CD1c-positive myeloid dendritic cell (primary cell): ENCODE measurements at regions not wholly inside any gene's neighbourhood (a gene's known extent, or its start where the extent isn't known, plus 50 kb on each side); places are given as distances from the start of the nearest gene placed in this dataset.

Source experiments
- DNase-seq: peaks from one replicate; pipeline ENCODE4 v3.0.0-alpha.2; 2016; ENCODE audit errors: extremely low spot score

DNA sequence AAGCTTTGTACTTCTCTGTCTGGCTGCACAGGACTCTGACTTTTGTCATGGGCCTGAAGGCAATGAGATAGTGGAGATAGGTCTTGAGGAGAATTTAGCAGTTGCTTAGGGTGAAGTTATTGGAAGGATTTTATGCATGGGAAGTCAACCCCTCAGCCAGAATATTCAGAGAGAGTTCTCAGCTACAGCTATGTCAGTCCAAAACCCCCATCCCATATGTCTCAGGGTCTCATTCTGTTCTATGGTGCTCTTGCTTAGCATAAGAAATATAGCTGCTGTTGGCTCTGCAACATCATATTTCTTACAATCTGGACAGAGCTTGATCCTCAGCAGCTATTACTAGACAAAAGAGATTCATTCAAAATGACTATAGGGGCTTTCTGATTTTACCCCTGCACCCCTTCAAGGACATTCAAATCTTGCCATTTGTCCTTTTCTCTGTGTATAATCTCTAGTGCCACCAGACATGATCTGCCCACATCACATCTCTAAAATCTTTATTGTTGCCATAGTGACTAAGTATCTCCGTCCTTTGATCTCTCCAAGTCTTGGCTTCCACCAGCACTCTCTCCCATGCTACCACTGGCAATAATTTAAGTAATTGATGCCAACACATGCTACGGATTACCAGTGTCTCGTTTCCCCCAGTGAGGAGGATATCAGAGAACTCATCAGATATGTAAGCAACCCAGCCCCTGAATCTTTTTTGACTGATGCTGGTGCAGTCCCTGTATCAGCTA lies 327.1 kb upstream of the ISX start:
- no peak for DNase-seq

DNA sequence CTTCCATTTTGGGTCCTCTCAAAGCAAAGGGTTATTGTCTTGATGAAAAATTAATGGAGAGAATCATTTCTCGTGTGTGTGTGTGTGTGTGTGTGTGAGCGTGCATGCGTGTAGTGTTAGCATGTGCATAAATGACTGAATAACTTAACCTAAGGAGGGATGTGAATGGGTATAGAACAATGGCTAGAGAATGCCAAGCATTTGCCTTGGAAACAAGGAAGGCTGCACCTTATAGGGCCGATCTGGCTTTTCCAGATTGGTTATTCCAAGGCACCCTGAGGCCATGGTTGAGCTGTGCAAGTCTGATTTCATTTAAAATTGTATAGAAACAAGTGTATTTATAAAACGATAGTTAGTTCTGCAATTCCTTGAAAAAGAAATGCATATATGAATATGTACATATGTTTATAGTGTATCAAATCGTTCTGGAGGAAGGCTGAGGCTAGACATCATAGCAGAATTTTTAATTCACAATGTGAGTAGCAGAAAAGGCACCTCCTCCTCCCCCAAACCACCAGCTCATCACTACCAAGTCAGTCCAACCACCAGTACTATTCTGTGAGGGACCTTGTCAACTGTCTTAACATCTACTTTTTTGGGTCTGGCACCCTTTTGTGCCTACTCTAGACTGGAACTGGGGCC lies 322.7 kb upstream of the ISX start:
- no peak for DNase-seq

DNA sequence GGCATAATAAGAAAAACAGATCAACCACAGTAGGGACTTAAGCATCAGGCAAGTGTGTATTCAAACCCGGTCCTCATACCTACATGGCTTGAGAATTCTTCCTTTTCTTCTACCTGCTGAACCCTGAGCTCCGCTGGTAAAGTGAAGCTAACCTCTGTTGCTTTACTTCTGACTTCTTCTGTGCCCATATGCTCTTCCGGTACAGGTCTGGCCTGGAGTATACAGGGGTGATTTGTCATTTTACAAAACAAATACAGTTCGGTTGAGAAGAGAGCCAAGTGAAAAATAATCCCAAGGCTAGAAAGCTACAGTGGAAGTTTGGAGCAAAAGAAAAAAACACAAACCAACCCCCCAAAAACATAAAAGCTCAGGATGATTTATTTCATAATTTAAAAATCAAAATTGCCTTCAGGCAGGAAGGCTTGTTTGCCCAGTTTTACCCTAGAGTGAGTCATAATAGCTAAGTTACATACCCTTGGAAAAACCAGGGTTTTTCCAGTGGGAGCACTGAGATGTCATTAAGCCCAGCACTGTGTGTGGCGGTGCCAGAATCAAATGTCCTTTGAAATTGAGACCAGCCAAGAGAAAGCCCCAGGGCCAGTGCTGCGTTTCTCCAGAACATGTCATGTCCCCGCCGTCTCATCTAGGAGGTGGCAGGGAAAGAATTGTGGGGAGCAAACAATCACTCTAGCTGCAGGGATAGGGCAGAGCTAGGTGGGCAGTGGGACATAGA lies 305.5 kb upstream of the ISX start:
- DNase-seq: no peak

DNA sequence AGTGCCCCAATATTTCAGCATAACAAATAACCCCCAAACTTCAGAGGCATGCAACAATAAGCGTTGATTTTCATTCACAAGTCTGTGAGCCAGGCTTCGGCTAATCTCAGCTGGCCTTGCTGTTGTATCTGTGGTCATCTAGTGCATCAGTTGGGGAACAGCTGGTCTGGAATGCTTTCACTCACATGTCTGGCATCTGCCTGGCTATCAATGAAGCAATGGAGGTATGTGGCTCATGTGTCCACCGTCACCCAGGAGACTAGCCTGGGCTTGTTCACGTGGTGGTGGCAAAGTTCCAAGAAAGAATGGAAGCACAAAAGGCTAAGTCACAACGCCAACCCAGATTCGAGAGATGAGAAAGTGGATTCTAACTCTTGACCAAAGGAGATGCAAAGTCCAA lies 304.8 kb upstream of the ISX start:
- DNase-seq: no peak

DNA sequence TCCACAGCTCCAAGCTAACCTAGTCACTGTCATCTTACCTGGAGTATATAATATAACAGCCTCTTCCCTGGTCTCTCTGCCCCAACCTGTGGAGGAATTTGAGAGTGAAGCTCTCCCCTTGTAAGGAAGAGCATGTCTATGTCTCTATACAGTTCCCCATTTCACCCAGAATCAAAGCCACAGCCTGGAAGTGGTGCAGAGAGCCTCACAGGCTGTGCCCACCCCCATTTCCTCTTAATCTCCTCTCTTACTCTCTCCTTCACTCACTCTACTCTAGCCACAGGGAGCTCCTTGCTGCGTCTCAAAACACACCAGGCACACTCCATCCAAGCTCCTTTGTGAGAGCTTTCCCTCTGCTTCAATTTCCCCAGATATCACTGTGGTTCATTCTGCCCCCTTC lies 302.5 kb upstream of the ISX start:
- DNase-seq: no peak

DNA sequence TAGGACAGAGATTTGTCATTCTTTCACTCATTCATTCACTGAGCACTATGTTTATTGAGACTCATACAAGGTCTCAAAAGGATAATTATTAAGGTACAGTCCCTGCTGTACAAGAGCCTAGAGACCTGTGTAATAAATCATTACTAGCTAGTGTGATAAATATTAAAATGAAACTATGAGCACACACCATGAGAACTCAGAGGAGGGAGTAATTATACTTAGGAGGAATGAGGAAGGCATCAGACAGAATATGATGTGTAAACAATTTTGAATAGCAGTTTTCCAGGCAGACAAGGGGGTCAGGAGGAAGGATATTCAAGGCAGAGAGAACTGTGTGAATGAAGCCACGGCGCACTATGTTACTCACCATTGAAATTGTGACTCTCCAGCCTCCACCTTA lies 300.8 kb upstream of the ISX start:
- DNase-seq: no peak

DNA sequence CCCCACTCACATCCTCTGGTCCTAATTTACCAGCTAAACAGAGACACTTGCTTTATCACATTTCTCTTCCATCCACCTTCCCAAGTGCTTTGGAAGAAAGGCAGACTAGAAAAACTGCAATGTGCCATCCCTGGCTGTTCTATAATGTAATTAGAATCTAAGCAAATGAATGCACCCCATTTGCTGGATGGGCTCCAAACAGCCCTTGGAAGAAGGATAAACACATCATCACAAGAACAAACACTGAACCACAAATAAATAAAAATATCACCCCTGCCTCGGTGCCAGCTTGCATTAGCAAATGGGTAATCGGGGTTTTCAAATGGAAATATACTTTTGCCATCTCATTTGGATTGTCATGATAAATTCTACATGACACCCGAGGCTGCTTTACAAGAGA lies 296.6 kb upstream of the ISX start:
- no peak for DNase-seq

DNA sequence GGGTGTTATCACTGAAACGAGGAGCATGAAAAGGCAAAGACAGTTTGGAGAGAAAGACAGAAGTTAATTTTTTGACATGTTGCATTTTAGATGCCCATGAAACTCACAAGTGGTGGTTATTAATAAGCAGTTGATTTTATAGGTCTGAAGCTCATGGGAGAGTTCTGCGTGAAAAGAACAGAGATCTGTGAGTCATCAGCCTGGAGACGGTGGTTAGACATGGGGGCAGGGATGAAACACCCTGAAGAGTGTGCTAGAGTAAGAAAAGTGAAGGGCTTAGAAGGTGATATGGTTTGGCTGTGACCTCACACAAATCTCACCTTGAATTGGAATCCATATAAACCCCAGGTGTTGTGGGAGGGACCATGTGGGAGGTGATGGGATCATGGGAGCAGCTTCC lies 289.1 kb upstream of the ISX start:
- DNase-seq: no peak

DNA sequence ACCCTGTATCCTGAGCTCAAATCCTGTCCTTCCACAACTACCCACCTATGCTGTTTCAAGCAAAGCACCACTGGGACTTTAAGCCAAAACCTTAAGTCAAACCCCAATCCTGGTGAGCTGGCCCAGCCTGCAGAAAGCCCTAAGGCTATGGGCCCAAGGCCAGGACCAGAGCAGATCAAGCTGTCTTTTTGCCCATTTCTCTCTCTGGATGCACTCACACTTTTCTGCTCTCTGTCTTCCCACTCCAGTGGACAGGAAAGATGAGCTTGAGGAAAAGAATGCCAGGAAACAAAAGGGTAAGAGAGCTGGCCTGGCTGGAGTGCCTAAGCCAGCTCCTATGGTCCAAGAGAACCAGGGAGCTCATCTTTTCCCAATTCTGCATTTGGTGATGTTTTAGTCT lies 284.3 kb upstream of the ISX start:
- no peak for DNase-seq

DNA sequence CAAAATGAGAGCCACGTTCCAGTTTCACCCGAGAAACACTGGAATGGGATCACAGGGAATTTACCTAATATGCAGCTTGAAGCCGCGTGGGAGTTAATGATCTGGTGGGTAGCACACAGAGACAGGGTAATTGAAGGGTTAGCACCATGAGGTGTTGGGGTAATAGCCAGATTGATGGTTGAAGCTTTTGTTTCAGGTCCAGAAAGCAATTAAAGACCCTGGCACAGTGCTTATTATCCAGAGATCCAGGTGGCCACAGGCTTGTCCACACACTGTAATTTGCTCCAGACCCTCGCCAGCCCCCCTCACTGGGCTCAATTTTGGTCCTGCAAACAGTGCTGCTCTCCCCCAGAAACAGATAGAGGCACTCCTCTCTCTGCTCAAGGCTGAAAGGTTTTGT lies 282.5 kb upstream of the ISX start:
- DNase-seq: no peak

DNA sequence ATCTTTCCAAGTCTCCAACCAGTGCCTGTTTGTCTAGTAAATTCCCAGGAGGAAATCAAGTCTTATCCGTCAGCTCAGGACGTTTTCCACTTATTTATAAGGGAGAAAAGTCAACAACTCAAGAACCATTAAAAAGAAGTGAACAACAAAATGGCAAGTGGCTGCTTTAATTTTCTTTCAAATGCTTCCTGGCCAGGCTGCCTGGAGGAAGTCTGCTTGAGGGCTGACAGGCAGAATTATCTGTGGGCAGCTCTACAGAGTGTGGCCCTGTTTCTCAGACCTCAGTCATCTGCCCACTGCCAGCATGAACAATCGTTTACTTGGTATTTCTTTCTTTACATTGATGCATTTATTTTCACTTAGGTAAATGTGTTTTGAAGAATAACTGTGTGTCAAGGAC lies 281.9 kb upstream of the ISX start:
- DNase-seq: no peak

DNA sequence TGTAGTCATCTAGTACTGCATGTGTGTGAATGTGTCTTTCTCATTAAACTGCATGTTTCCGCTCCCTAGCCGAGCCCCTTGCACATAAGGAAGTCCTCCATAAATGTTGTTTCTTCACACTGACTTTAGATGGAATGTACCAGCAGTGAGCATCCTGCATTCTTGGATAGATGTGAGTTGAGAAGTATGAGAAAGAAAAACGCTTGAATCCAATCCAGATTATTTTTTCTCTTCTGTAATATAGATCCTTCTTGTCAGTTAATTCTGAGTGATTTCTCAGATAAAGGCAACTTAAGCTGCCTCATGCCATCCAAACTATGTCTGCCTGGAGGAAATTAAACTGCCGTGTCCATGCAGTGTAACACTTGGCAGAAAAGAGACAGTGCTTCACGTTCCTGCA lies 268.1 kb upstream of the ISX start:
- DNase-seq: no peak

DNA sequence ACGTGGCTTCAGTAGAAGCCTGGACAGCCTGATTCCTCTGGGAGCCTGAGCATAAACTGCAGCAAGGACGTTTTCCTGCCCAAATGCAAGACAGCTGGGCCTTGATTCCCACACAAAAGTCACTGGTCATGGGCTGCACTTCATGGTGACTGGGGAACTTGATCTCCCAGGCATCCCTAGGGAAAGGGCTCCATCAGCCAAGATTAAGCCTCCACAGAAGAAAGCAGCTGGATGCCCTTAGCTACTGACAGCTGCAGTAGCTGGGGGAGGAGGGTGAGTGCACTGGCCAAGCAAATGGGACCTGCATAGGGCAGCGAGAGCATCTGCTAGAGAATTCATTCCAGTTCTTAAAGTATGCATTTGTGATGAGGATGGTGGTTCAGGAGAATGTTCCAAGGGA lies 267.4 kb upstream of the ISX start:
- DNase-seq: no peak

DNA sequence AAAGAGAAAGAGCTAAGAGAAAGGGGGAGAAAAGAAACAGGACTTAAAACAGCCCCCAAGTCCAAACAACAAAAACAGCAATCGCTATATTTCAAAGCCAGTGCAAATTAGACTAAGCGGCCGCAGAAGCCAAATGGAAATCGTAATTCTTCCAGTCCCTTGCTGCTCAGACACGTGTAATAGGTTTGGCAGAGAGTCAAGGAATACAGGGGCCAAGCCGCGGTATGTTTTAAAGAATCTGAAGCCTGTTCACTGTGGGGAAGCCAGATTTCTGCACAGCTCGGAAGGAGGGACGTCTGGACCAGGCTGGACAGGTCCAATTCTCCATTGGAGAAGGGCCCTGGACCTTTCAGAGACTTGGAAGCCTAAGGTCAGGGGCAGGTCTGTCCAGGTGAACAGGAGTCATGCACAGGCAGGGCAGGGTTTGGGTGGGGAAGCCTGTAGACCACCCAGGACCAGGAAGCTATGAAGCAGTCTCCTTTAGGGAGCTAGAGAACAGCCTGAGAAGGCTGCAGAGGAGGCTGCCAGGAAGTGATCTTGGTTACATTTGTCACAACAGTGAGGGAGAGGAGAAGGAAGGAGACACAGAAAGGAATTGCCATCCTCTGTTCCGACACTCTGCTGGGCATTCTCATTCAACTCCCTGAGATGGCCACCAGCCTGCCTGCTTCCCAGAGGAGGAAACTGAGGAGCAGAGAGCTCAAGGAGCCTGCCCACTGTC lies 265.5 kb upstream of the ISX start:
- DNase-seq: no peak

DNA sequence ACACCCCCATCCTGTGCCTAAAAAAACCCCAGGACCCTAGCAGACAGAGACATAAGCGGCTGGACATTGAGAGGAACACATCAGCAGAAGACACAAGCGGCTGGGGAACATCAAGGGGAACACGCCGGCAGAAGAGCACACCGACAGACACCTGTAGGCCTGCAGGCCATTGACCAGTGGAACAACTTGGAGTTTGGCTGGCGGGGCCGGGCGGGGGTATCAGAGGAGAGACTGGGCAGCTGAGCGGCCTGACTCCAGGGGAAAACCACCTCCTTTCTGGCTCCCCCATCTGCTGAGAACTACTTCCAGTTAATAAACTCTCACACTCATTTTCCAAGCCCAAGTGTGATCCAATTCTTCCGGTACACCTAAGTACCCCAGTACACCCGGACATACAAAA lies 264.7 kb upstream of the ISX start:
- no peak for DNase-seq

DNA sequence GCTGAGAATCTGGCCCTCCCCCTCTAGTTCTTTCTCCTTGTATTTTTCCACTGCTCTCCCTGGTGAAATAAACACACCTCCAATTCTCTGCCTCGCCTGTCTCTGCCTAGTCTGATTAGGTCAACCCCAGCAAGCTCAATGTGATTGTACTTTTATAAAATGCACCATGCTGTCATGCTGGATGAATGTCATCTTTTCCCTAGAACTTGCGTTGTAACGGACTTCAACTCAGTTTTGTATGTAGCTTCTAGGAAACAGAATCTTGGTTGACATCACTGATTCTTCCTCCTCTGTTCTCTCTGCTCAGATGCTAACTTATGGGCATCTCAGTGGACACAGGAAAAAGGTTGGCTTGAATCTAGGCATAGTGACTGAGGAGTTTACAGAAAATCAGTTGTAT lies 261.9 kb upstream of the ISX start:
- DNase-seq: no peak

DNA sequence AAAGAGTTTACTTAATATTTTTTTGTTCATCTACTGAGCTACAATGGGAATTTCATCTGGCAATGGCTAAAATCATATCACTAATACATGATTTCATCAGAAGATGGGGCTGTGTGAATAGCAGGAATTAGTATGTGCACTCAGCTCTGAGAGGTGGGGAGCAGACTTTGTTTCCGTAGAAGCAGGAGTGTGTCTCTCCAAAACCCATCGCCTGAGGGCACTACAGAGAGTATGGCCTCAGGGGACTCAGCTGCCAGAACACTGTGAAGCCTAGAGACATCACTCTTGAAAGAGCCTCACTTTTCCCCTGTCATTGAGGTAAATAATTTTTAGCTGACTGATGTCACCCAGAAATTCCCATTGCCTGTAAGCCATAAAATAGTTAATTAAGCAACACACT lies 261.4 kb upstream of the ISX start:
- DNase-seq: no peak

DNA sequence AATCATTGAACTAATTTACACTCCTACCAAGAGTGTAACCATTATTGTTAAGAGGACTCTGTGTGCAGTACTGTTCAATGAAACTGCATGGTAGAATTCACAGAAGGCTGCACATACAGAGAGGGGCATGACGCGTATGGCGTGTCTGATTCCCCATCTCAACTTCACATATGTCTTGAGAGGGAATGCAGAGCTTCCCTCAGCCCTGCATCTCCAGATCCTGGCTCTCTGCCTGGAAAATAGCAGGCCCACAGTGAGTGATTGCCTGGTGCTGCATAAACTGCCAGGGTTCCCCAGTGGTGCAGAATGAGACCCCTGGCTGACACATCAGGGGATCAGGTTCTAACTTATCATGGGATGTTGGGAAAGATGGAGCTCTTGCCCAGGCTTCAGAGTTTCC lies 260.2 kb upstream of the ISX start:
- DNase-seq: no peak

DNA sequence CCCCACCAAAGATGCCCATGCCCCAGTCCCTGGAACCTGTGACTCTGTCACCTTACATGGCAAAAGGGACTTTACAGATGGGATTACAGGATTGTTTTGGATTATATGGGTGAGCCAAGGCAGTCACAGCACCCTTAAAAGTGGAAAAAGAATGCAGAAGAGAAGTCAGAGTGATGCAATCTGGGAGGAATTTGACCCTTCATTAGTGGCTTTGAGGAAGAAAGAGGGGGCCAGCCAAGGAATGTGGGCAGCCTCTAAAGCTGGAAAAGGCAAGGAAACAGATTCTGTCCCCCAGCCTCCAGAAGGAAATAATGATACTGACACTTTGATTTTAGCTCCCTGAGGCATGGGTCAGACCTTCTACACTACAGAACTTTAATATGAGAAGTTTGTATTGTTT lies 257.3 kb upstream of the ISX start:
- DNase-seq: no peak

DNA sequence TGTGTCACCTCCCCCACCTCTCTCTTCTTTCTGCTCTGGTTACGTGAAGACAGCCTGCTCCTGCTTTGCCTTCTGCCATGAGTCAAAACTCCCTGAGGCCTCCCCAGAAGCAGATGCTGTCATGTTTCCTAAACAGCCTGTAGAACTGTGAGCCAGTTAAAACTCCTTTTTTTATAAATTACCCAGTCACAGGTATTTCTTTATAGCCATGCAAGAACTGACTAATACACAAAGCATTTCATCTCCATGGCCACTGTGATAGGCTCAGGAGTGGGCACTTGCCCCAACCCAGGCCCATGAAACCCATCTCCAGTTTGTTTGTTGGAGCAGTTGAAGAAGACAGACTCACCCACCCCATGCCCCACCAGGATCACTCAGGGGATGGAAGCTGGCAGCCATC lies 253.3 kb upstream of the ISX start:
- no peak for DNase-seq

DNA sequence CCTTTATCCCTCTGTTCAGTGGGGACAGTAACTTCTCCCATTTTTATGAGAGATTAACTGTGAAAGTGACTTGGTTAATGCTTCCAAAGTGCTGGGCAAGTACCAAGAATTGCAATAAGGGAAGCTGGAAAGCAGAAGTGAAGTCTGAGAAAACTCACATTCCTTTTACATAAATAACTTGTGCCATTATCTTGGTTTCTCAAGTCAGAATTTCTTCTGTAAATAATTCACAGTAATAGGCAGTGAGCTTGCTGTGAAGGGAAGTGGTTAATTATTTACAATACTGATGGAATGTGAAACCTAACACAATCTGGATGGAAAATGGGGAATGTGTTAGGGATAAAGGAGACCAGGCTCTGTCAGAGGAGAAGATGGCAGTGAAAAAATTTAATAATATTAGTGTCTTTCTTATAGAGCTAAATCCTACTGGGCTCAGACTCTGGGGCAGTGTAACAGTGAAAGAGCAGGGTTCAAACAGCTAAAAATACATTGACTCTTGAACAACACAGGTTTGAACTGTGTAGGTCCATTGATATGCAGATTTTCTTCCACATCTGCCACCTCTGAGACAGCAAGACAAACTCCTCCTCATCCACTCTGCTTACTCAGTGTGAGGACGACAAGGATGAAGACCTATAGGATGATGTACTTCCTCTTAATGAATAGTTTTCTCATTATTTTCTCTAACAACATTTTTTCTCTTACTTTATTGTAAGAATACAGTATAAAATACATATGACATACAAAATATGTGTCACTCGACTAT lies 251.5 kb upstream of the ISX start:
- no peak for DNase-seq

DNA sequence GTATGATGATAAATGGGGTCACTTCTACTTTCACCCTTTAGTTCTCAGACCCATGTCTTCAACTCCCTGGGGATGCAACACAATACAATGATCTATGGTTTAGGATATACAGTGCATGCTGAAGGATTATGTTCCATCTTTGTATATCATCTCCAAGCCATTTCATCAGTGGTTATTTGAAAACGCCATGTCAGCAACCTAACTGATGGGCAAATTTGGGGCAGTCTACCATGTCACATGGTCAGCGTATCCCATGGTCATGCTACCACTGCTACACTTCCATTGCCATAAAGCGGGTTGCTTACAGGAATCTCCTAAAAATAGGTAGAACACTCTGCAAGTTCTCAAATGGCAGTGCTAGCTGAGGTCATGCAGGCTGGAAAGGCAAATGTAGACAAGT lies 236.5 kb upstream of the ISX start:
- DNase-seq: no peak
